ENCODE measurements at regions not wholly inside any gene's neighbourhood (a gene's known extent, or its start where the extent isn't known, plus 50 kb on each side); places are given as distances from the start of the nearest gene placed in this dataset.
"Not testable (repeated sequence)": the region's sequence is repeated elsewhere in the genome, so short reads cannot be mapped to it uniquely, and the experiment has no call there.

GRCh38 chr4:72666910-72667309 is 97.9 kb upstream of the ADAMTS3 start:
- H3K4me1 ChIP-seq = no peaks in the 10 kb centered on the region
- DNase-seq (no peak), ATAC-seq (no peak)
- TF ChIP-seq POLR2A (IDR thresholded peaks at IDR 0.05) = no peak
- no peak for TF ChIP-seq CTCF (IDR thresholded peaks at IDR 0.05)
- no peaks in the 10 kb centered on the region for H3K27me3 ChIP-seq
- H3K36me3 ChIP-seq (replicated peaks in 1 of 2; ENCODE audit: insufficient read depth in 1 of 2, low read depth in 2 of 2) = no peaks in the 10 kb centered on the region
- intact Hi-C loops (cut with DNase I) = no loop called here
- H3K9me3 ChIP-seq = no peaks in the 10 kb centered on the region
- H3K4me3 ChIP-seq = no peak overlapping the region
- H3K27ac ChIP-seq = no peak overlapping the region
- 65 to 78% methylated on average over 9 of the region's 9 CpGs for WGBS, 2 donors

GRCh38 chr4:72665171-72665968 is 96.3 kb upstream of the ADAMTS3 start:
- H3K27me3 ChIP-seq = no peaks in the 10 kb centered on the region
- WGBS, 2 donors = 66 to 69% methylated on average over 3 of the region's 3 CpGs
- H3K4me3 ChIP-seq = no peak overlapping the region
- DNase-seq = no peak
- no peaks in the 10 kb centered on the region for H3K4me1 ChIP-seq
- no peaks in the 10 kb centered on the region for H3K36me3 ChIP-seq (replicated peaks in 1 of 2; ENCODE audit: insufficient read depth in 1 of 2, low read depth in 2 of 2)
- intact Hi-C loops (cut with DNase I) = no loop called here
- no peak for ATAC-seq
- H3K27ac ChIP-seq = no peak overlapping the region
- no peaks in the 10 kb centered on the region for H3K9me3 ChIP-seq
- no peak for TF ChIP-seq POLR2A (IDR thresholded peaks at IDR 0.05)
- TF ChIP-seq CTCF (IDR thresholded peaks at IDR 0.05) = no peak

GRCh38 chr4:72663828-72664227 is 94.8 kb upstream of the ADAMTS3 start:
- H3K4me1 ChIP-seq = no peaks in the 10 kb centered on the region
- no peak for DNase-seq
- H3K9me3 ChIP-seq = no peaks in the 10 kb centered on the region
- H3K4me3 ChIP-seq = no peak overlapping the region
- intact Hi-C loops (cut with DNase I) = no loop called here
- WGBS, 2 donors = 62 to 80% methylated on average over 4 of the region's 4 CpGs
- H3K27ac ChIP-seq = no peak overlapping the region
- TF ChIP-seq CTCF (IDR thresholded peaks at IDR 0.05) (no peak), POLR2A (IDR thresholded peaks at IDR 0.05) (no peak)
- no peaks in the 10 kb centered on the region for H3K36me3 ChIP-seq (replicated peaks in 1 of 2; ENCODE audit: insufficient read depth in 1 of 2, low read depth in 2 of 2)
- no peaks in the 10 kb centered on the region for H3K27me3 ChIP-seq
- no peak for ATAC-seq

- Histone ChIP-seq H3K9me3 (no peaks in the 10 kb centered on the region), H3K36me3 (replicated peaks in 1 of 2; ENCODE audit: insufficient read depth in 1 of 2, low read depth in 2 of 2) (no peaks in the 10 kb centered on the region), H3K4me1 (no peaks in the 10 kb centered on the region), H3K27ac (no peak overlapping the region), H3K4me3 (no peak overlapping the region), H3K27me3 (no peaks in the 10 kb centered on the region)
- TF ChIP-seq POLR2A (IDR thresholded peaks at IDR 0.05) = no peak
- TF ChIP-seq CTCF (IDR thresholded peaks at IDR 0.05) = no peak
- 33 to 43% methylated on average over 1 of the region's 1 CpG for WGBS, 2 donors
- DNase-seq (no peak), ATAC-seq (no peak)
- intact Hi-C loops (cut with DNase I) = no loop called here
These were observed 92.8 kb upstream of the ADAMTS3 start for GRCh38 chr4:72661830-72662229.

GRCh38 chr4:72641611-72642010 is 72.6 kb upstream of the ADAMTS3 start:
- ATAC-seq = no peak
- no peak for TF ChIP-seq POLR2A (IDR thresholded peaks at IDR 0.05)
- TF ChIP-seq CTCF (IDR thresholded peaks at IDR 0.05) = no peak
- Histone ChIP-seq H3K4me1 (no peaks in the 10 kb centered on the region), H3K36me3 (replicated peaks in 1 of 2; ENCODE audit: insufficient read depth in 1 of 2, low read depth in 2 of 2) (no peaks in the 10 kb centered on the region), H3K9me3 (peaks cover 0 to 8% (median 0%) of the 10 kb centered on the region in 3 donors), H3K27ac (no peak overlapping the region), H3K4me3 (no peak overlapping the region), H3K27me3 (no peaks in the 10 kb centered on the region)
- intact Hi-C loops (cut with DNase I) = no loop called here
- 71 to 79% methylated on average over 2 of the region's 2 CpGs for WGBS, 2 donors
- DNase-seq = no peak

GRCh38 chr4:72636866-72637265 is 67.8 kb upstream of the ADAMTS3 start:
- H3K27ac ChIP-seq; H3K4me3 ChIP-seq; H3K27me3 ChIP-seq; intact Hi-C loops (cut with DNase I); H3K4me1 ChIP-seq; H3K36me3 ChIP-seq (replicated peaks in 1 of 2; ENCODE audit: insufficient read depth in 1 of 2, low read depth in 2 of 2); ATAC-seq: not testable (repeated sequence)
- H3K9me3 ChIP-seq = peaks cover 0 to 11% (median 0%) of the 10 kb centered on the region in 3 donors
- 73 to 74% methylated on average over 7 to 10 of the region's 10 CpGs for WGBS, 2 donors
- peak in 2 of 4 donors; percentile 4 to 13 for DNase-seq

GRCh38 chr4:72635931-72636330 is 66.9 kb upstream of the ADAMTS3 start:
- H3K27ac ChIP-seq; DNase-seq; ATAC-seq; intact Hi-C loops (cut with DNase I); H3K36me3 ChIP-seq (replicated peaks in 1 of 2; ENCODE audit: insufficient read depth in 1 of 2, low read depth in 2 of 2); H3K4me1 ChIP-seq; H3K27me3 ChIP-seq; H3K4me3 ChIP-seq: not testable (repeated sequence)
- 75 to 79% methylated on average over 6 of the region's 6 CpGs for WGBS, 2 donors
- peaks cover 0 to 11% (median 0%) of the 10 kb centered on the region in 3 donors for H3K9me3 ChIP-seq

Data from body of pancreas (tissue), 4 donors.